ENCODE measurements at regions not wholly inside any gene's neighbourhood (a gene's known extent, or its start where the extent isn't known, plus 50 kb on each side); places are given as distances from the start of the nearest gene placed in this dataset.

GRCh38 chr9:38333047-38333446 is 59.5 kb upstream of the ALDH1B1 start:
- Mint-ChIP-seq H3K4me1 (ENCODE audit: unreplicated experiment) (peaks cover 17% of the 10 kb centered on the region), H3K36me3 (ENCODE audit: low read depth, unreplicated experiment) (no peaks in the 10 kb centered on the region), H3K27me3 (ENCODE audit: unreplicated experiment) (no peaks in the 10 kb centered on the region), H3K9me3 (ENCODE audit: unreplicated experiment) (no peaks in the 10 kb centered on the region), H3K27ac (ENCODE audit: unreplicated experiment) (no peak overlapping the region), H3K4me3 (ENCODE audit: unreplicated experiment) (no peak overlapping the region)
- DNase-seq (ENCODE audit: low spot score), result no peak
- TF ChIP-seq, protein P1, sequence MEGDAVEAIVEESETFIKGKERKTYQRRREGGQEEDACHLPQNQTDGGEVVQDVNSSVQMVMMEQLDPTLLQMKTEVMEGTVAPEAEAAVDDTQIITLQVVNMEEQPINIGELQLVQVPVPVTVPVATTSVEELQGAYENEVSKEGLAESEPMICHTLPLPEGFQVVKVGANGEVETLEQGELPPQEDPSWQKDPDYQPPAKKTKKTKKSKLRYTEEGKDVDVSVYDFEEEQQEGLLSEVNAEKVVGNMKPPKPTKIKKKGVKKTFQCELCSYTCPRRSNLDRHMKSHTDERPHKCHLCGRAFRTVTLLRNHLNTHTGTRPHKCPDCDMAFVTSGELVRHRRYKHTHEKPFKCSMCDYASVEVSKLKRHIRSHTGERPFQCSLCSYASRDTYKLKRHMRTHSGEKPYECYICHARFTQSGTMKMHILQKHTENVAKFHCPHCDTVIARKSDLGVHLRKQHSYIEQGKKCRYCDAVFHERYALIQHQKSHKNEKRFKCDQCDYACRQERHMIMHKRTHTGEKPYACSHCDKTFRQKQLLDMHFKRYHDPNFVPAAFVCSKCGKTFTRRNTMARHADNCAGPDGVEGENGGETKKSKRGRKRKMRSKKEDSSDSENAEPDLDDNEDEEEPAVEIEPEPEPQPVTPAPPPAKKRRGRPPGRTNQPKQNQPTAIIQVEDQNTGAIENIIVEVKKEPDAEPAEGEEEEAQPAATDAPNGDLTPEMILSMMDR (IDR thresholded peaks at IDR 0.05; ENCODE audit: unreplicated experiment), result no peak

GRCh38 chr9:38332625-38333024 is 59.9 kb upstream of the ALDH1B1 start:
- Mint-ChIP-seq H3K36me3 (ENCODE audit: low read depth, unreplicated experiment) (no peaks in the 10 kb centered on the region), H3K4me1 (ENCODE audit: unreplicated experiment) (peaks cover 17% of the 10 kb centered on the region), H3K27ac (ENCODE audit: unreplicated experiment) (no peak overlapping the region), H3K27me3 (ENCODE audit: unreplicated experiment) (no peaks in the 10 kb centered on the region), H3K9me3 (ENCODE audit: unreplicated experiment) (no peaks in the 10 kb centered on the region), H3K4me3 (ENCODE audit: unreplicated experiment) (no peak overlapping the region)
- TF ChIP-seq, protein P1 (IDR thresholded peaks at IDR 0.05; ENCODE audit: unreplicated experiment), result no peak
- DNase-seq (ENCODE audit: low spot score), result no peak

GRCh38 chr9:38331141-38331540 is 61.4 kb upstream of the ALDH1B1 start:
- no peak overlapping the region for H3K4me3 Mint-ChIP-seq (ENCODE audit: unreplicated experiment)
- H3K36me3 Mint-ChIP-seq (ENCODE audit: low read depth, unreplicated experiment), result no peaks in the 10 kb centered on the region
- H3K4me1 Mint-ChIP-seq (ENCODE audit: unreplicated experiment), result peaks cover 12% of the 10 kb centered on the region
- TF ChIP-seq, protein P1 (IDR thresholded peaks at IDR 0.05; ENCODE audit: unreplicated experiment), result no peak
- DNase-seq (ENCODE audit: low spot score), result no peak
- no peaks in the 10 kb centered on the region for H3K9me3 Mint-ChIP-seq (ENCODE audit: unreplicated experiment)
- H3K27me3 Mint-ChIP-seq (ENCODE audit: unreplicated experiment), result peaks cover 1% of the 10 kb centered on the region
- H3K27ac Mint-ChIP-seq (ENCODE audit: unreplicated experiment), result no peak overlapping the region

DNA sequence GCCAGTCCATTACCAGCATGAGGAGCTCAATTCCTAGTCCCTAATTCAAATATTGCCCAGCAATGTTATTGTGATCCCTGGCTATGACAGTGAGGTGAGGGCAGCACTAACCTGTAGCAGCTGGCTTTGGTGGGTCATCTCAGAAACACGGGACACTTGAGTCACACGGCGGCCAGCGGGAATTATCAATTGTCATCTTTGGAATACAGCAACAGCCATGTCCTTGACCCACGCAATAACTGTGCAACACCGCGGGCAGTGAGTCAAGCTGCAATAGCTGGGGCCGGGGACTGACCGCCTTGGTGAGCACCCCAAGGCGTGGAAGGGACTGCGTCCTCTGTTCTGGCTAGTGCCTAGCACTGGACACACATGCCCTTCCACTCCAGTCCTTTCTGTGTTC is 62.5 kb upstream of the ALDH1B1 start:
- DNase-seq (ENCODE audit: low spot score), result no peak
- H3K27ac Mint-ChIP-seq (ENCODE audit: unreplicated experiment), result no peak overlapping the region
- peaks cover under 1% of the 10 kb centered on the region for H3K4me1 Mint-ChIP-seq (ENCODE audit: unreplicated experiment)
- TF ChIP-seq, protein P1 (IDR thresholded peaks at IDR 0.05; ENCODE audit: unreplicated experiment), result no peak
- no peak overlapping the region for H3K4me3 Mint-ChIP-seq (ENCODE audit: unreplicated experiment)
- no peaks in the 10 kb centered on the region for H3K9me3 Mint-ChIP-seq (ENCODE audit: unreplicated experiment)
- peaks cover 1% of the 10 kb centered on the region for H3K27me3 Mint-ChIP-seq (ENCODE audit: unreplicated experiment)
- H3K36me3 Mint-ChIP-seq (ENCODE audit: low read depth, unreplicated experiment), result no peaks in the 10 kb centered on the region

DNA sequence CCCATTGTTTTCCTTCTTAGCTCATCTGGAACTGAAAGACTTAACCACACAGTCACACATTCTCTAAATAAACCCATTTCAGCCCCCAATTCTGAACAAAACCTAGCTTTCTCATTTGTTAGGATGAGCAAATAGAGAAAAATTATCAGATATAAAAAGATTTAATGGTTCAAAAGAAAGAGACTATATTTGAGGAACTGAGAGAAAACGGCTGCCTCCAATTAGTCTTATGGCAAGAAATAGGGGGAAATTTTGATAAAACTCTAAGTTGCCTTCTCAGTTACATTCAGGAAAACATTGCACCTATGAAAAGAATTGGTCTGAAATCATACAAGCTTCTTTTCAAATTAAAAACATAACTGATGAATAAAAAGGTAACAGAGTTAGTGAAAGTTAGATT is 63.7 kb upstream of the ALDH1B1 start:
- no peaks in the 10 kb centered on the region for H3K36me3 Mint-ChIP-seq (ENCODE audit: low read depth, unreplicated experiment)
- TF ChIP-seq, protein P1 (IDR thresholded peaks at IDR 0.05; ENCODE audit: unreplicated experiment), result no peak

More for the DNA sequence above, 63.7 kb upstream of the ALDH1B1 start:
- H3K27me3 Mint-ChIP-seq (ENCODE audit: unreplicated experiment), result peaks cover 1% of the 10 kb centered on the region
- no peak overlapping the region for H3K27ac Mint-ChIP-seq (ENCODE audit: unreplicated experiment)
- H3K9me3 Mint-ChIP-seq (ENCODE audit: unreplicated experiment), result no peaks in the 10 kb centered on the region
- no peaks in the 10 kb centered on the region for H3K4me1 Mint-ChIP-seq (ENCODE audit: unreplicated experiment)
- DNase-seq (ENCODE audit: low spot score), result no peak
- no peak overlapping the region for H3K4me3 Mint-ChIP-seq (ENCODE audit: unreplicated experiment)
